HG02884 (cell line): ENCODE measurements at regions not wholly inside any gene's neighbourhood (a gene's known extent, or its start where the extent isn't known, plus 50 kb on each side); places are given as distances from the start of the nearest gene placed in this dataset.
"Not testable (repeated sequence)": the region's sequence is repeated elsewhere in the genome, so short reads cannot be mapped to it uniquely, and the experiment has no call there.

Experiments
- ATAC-seq: cut with Tn5 transposase; IDR thresholded peaks from one replicate; pipeline ENCODE4 v1.9.1; 2021; ENCODE audit warnings: mild to moderate bottlenecking, moderate library complexity; ENCODE audit not compliant: unreplicated experiment

DNA sequence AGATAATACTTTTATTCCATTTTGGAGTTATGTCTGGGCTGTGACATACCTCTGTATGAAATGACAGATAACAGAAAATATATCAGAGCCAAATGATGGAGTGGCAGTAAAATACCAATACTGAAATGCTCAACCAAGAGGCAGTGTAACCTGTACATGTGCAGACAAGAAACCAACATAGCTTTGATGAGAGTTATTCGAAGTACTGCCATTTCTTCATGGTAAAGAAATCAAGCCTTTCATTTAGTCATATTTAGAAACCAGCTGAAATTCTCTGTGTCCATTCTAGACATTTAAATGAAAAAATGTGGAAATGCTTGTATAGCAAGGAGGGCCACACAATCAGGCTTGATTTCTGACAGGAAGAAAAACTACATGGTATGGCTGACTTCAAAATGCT, 127.1 kb upstream of the PTPRZ1 start:
- ATAC-seq: no peak

DNA sequence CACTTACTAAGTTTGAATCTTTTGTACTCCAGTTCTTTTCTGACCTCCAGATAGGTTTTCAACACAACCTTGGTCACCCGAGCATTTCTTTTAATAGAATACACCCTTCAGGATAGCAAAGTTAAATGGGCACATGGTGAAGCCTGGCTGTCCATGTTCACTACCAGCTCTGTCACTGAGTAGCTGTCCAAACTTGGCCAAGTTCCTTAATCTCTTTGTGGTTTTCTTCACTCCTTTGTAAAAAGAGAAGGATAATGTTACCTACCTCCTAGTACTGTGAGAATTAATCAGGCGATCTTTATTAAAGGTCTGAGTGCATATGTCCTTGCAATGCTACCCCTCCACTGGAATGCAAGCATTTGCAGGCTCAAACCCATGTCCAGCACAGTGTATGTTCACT, 128.1 kb upstream of the PTPRZ1 start:
- ATAC-seq: no peak

DNA sequence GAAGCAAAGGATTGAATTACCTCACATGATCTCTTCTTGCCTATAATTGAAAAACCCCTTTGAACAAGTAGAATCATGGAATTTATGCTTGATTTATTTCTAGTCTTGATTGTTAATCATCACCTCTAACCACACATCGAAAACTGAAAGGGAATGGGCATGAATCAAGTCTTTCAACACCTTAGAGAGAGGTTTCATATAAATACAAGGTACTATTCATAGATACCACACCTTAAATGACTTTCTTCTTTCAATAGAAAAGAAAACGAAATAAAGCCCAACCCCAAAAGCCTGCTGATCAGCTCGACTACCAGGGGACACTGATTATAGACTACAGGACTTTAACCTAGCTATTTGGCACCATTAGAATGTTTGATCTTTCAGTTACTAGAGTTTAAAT, 128.6 kb upstream of the PTPRZ1 start:
- no peak for ATAC-seq

DNA sequence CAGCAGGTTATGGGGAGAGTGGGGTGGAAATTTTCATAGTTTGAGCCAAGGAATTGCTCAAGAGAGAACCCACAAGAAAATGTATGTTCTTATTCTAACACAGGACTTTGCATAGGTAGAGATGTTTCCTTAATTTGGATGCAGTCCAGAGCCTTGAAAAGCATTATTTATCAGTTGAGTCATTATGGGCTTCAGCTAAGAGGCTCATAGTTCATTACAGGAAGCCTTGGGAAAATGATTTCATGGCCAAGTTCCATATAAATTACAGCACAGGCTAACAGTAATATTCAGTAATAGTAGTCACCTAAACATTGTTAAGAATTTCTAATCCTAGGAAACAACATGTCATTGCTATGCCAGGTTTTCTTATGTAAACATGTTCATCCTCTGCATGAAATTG, 131.1 kb upstream of the PTPRZ1 start:
- ATAC-seq: no peak

DNA sequence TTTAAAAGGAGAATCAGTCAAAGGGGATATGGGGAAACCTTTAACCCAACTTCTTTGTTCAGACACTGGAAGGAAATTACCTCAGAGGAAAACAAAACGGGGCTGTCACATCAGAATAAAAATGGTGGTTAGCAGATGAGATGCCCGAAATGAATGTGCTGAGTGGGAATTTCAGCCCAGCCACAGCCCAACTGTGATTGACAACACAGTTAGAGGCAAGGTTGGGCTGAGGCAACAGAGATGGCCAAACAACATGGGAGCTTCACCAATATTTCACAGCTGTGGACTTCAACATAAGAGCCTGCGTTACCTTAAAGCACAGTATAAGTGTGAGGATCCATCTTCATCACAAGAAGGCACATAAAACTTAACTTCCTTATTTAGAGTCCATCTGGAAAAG, 133.5 kb upstream of the PTPRZ1 start:
- no peak for ATAC-seq

DNA sequence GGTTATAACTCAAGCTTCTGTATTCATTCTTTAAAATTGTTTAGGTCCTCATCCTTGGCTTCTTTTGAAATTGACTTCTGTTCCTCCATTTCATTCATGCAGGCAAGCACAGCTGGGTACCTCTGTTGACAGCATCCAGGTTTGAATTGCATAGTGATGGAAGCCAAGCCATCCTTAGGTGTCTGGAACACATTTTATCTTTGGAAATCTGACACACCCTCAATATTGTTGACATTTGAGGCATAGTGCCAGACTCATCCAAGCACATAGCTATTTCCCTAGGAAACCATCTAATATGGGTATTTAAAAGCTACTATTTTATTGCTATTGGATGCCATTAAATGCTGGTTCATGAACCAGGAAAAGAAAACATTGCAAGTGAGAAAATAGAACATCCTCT, 142.1 kb upstream of the PTPRZ1 start:
- ATAC-seq: no peak

DNA sequence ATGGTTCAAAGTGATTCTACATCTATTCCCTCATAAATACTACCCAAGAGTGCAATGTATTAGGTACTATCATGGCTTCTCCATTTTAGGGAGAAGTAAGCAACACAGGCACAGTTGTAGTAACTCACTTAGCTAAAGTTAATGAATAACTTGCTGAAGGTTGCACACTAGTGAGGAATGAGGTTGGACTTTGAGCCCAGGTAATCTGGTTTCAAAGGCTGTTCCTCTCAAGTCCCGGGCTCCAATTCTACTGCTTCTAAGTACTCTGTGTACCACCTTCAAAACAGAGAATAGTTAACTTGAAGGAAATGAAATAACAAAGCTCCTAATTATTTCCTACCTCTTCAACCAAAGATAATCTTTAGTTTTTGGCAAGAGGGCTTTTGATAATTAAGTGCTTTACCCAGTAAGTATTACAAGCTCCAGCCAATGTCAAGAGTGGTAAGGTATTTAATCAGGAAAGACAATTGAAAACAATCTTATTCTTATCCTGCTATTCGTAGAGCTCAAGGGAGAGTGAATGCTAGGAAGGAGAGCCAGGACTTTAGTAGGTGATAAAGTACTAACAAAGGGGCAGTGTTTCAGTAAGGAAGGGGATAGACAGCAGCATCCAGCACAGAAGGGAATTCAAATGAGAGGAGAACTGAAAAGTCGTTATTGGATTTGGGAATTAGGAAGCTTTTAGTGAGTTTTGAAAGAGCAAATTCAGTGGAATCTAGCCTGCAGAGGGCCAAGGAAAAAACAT, 158.2 kb upstream of the PTPRZ1 start:
- no peak for ATAC-seq

DNA sequence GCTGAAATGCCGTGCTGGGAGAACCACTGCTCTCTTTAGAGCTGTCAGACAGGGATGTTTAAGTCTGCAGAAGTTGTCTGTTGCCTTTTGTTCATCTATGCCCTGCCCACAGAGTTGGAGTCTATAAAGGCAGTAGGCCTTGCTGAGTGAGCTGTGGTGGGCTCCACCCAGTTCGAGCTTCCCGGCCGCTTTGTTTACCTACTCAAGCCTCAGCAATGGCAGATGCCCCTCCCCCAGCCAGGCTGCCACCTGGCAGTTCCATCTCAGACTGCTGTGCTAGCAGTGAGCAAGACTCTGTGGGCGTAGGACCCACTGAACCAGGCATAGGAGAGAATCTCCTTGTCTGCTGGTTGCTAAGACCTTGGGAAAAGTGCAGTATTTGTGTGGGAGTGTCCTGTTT, 160.0 kb upstream of the PTPRZ1 start:
- ATAC-seq: not testable (repeated sequence)

DNA sequence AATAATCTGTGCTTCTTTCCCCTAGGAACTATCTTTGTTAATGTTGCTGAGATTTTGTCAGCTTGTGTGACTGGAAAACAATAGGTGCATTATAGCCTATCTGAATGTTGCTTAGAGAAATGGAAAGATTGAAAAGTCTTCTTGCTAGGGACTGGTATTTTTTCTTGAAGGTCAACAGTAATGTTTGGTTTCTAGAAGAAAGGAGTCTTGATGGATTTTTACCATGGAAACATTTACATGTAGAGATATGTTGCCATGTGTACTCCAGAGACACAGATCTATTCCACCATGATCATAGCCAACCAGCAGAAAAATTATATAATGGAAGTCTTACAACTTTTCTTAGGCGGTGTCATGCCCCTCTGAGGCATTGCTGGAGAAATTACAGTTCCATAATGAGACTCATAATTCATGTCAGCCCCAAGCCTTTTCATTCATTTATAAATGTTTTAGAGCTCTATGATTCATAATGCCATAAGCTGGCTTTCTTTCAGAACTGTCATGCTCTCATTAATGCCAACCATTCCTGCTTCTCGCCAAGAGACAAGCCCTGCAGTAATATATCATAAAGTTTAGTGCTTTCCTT, 175.1 kb upstream of the PTPRZ1 start:
- no peak for ATAC-seq

DNA sequence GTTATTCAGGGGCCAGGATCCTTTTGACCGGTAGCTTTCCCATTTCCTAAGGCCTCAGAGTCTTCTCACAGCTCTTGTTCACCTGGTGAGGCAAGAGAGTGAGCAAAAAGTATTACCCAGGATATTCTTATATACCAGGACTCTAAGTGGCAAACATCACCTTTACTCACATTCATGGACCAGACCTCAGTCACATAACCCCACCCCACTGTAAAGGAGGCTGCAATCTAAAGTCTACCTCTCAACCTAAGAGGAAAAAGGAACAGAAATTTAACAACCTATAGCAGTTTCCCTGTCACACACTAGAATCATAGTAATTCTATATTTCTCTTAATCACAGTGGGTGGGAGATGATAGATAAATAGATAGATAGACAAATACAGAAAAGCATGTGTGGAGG, 176.0 kb upstream of the PTPRZ1 start:
- ATAC-seq: no peak

DNA sequence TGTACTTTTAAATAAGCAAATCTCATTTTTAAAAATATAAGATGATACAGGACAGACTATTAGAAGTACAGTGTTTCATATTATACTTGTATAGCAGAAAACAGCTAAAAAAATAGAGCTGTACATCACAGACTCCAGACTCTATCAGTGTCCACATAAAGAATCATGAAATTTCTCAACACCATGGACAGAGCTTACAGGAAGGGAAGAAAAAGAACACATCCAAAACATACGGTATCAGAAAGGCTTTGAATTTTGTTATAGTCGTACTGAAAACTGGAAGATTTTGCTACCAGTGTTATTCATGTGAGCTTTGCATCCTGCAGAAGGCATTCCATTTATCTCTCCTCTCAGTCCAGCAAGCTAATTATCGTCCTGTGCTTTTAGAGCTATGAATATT, 183.2 kb upstream of the PTPRZ1 start:
- no peak for ATAC-seq

DNA sequence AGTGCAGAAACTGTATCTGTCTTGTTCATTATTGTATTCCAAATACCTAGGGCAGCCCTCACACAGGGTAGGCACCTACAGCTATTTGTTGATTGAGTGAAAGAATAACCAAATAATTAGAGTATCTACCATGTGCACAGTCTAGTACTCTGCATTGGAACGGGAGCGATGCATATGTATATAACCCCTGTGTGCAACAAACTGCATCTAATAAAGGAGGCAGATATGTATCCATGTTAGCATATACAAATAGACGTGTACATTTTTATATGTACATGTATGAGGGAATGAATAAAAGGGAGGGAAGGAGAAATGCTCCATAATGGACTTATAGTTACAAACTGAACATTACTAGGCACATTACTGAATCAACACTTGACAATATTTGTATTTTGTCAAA, 191.3 kb upstream of the PTPRZ1 start:
- no peak for ATAC-seq

DNA sequence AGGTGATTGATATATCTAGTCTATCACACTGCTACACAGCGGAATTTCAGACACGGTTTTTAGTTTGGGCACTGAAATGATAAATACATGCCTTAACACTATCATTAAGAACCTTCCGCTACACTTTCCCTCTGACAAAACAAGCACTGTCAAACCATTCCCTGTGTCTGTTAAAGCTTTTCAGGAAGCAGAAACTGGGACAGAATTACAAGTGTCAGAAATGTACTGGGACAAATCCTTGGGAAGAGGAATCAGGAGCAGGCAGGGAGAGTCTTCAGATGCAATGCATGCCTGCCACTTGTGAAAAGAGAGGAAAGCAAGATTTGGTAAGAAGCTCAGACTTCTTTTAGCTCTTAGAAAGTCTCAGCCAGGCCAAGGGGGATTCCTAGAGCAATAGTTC, 196.8 kb upstream of the PTPRZ1 start:
- ATAC-seq: no peak

DNA sequence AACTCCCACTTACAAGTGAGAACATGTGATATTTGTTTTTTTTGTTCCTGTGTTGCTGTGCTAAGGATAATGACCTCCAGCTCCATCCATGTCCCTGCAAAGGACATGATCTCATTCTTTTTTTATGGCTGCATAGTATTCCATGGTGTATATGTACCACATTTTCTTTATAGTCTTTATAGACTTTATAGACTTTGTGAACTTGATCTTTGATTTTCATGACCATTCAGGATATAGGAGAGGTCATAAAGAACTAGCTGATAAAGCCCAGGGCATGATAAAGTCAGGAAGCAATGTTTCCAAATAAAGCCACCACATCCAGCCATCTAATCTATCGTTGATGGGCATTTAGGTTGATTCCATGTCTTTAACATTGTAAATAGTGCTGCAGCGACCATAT, 198.5 kb upstream of the PTPRZ1 start:
- ATAC-seq: not testable (repeated sequence)

DNA sequence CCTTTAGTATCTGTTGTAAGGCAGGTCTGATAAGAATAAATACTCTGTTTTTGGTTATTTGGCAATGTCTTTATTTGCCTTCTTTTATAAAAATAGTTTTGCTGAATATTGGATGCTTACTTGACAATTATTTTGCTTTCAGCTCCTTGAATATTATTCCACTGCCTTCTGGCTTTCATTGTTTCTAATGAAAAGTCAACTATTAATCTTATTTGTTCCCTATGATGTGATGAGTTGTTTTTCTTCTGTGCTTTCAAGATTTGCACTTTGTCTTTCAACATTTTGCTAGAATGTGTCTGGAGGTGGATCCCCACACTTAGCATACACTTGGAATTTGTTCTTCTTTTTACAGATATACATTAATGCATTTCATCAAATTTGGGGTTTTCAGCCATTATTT, 203.8 kb upstream of the PTPRZ1 start:
- no peak for ATAC-seq

DNA sequence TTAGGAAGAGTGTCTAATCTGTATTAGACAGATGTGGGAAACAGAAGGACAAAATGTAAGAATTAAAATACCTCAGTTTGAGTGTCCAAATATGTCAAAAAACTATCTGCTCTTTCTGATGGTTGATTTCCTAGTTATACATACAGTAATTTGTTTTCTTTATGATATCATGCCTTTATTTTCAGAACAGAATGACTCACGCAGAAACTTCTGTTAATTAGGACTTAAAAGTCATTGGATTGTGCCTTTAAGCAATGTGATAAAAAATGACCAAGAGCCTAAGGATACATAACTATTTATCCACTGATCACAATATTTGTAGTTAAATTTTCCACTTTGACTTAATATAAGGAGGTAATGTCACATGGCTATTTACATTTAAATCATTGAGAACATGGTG, 206.7 kb upstream of the PTPRZ1 start:
- ATAC-seq: no peak

DNA sequence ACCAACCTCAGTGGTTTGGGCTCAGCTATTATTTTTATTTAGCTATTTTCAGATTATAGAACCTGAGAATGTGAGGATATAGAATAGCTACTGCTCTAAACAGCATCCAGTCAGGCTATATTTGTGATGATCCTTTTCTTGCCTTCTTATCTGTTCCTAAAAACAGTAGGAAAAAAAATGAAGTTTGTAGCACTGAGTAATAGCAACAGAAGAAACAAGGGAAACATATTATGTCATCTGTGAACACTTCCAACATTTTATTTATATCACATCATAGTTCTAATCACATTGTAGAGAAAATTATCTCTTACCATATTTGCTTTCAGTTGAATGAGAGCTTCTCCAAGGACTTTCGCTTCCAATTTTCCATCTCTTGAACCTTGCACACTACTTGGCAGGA, 229.6 kb upstream of the PTPRZ1 start:
- ATAC-seq: no peak

DNA sequence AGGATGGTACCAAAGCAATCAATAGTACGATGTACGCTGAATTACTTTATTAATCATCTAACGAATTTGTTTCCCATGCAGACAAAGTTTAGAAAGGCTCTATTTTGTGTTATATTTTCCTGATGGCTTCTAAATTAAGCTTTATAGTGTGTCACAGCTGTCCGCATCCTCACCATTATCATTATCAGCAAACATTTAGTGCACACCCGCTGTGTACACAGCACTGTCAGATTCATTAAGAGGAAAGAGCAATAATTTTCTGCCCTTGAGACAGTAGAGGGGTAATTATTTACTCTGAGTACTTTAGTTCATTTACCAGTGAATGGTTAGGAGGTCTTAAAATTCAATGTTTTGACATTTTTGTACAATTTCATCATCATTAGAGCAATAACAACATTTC, 233.3 kb upstream of the PTPRZ1 start:
- no peak for ATAC-seq

DNA sequence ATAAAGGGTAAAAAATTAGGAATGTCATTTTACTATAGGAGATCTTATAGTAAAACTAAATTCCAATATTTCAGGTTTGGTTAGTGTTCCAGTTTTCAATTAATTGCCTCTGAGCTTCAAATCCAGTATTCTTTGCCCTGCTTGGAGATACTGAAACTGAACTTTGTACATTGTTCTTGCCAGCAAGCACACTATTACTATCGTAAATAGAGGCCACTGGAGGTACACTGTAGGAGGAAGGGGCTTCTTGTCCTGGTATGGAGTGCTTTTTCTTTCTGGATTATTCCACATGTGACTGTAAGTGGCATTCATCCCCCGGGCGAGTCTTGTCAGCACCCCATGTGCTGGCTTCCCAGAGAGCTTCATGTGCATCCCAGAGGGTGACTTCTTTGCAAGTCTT, 234.7 kb upstream of the PTPRZ1 start:
- no peak for ATAC-seq

DNA sequence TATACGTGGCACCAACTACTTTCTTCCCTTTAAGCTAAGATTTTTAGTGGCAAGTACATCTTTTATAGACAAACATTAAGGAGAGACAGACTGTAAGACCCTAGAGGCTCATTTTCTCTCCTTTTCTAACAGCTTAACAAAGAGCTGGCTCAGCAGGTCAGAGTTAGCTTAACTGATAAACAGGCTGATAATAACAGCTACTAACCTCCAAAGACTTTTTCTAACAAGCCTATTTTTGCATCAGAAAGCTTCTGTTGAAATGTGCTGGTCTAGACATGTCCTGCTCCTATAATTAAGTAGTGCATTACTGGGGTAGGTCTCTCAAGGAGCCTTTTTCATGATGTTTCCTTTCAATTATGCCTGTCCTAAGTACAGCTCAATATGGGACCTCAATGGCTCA, 238.2 kb upstream of the FAM3C start:
- ATAC-seq: no peak

DNA sequence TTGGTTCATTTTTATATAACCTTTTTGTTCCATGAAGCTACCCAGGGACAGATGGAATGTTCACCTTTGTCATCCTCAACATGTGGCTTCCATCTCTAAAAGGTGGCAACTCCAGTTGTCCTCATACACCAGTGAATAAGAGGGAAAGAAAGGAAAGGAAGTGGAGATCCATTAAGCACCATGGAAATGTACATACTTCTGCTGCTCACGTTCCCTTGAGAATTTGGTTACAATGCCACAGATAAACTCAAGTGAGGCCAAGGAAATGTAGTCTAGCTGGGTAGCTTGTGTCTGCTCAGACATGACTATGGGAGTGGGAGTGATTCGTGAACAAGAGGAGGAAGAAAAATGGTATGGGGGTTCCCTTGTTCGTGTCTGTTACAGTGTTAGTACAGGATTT, 237.1 kb upstream of the FAM3C start:
- no peak for ATAC-seq

DNA sequence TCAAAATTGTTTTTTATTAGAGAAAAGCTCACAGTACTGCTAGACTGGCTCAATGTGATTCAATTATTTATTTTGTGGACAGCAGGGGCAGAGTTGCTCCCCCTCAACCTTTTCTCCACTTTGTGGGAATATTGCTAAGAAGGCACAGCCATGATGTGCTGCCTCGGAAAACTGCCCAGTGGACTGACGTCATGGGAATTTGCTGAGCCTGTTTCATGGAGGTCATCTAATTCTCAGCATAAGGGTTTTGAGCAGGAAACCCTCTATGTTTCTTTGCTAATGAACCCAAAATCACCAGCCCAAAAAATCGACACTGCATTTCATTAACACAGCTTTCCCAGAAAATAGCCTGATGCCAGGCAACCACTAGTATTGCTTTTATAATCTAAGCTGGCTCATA, 228.8 kb upstream of the FAM3C start:
- ATAC-seq: no peak
